Smooth muscle cell (in vitro differentiated cells): ENCODE measurements at regions not wholly inside any gene's neighbourhood (a gene's known extent, or its start where the extent isn't known, plus 50 kb on each side); places are given as distances from the start of the nearest gene placed in this dataset.

ENCODE experiments used
- DNase-seq: peaks from one replicate; lab custom pipeline; 2025; ENCODE audit not compliant: unreplicated experiment; lab: John Stamatoyannopoulos, UW
- H2AFZ ChIP-seq: fragments of 200-600 bp; sonication (generic); 2 replicates; pipeline ENCODE4 v1.6.0; 2016; ENCODE audit warnings: antibody characterized with exemption, low read depth, mild to moderate bottlenecking
- H3F3A ChIP-seq: fragments of 200-600 bp; sonication (generic); 2 replicates; pipeline ENCODE4 v1.6.0; 2017; ENCODE audit warnings: antibody characterized with exemption, low read depth
- H3K27ac ChIP-seq: fragments of 200-600 bp; sonication (generic); 2 replicates; pipeline ENCODE4 v1.5.1; 2016; ENCODE audit warnings: low read depth, mild to moderate bottlenecking
- H3K27me3 ChIP-seq: fragments of 200-600 bp; sonication (generic); 2 replicates; pipeline ENCODE4 v1.6.1; 2016; ENCODE audit warnings: low read depth, mild to moderate bottlenecking
- H3K36me3 ChIP-seq: fragments of 200-600 bp; sonication (generic); 2 replicates; pipeline ENCODE4 v1.5.1; 2016; ENCODE audit warnings: low read depth
- H3K4me1 ChIP-seq: fragments of 200-600 bp; sonication (generic); 2 replicates; pipeline ENCODE4 v1.5.1; 2016; ENCODE audit warnings: low read depth
- H3K4me2 ChIP-seq: fragments of 200-600 bp; sonication (generic); 2 replicates; pipeline ENCODE4 v1.6.0; 2016; ENCODE audit warnings: mild to moderate bottlenecking
- H3K4me3 ChIP-seq: fragments of 200-600 bp; sonication (generic); 2 replicates; pipeline ENCODE4 v1.5.1; 2016; ENCODE audit warnings: mild to moderate bottlenecking
- H3K79me2 ChIP-seq: fragments of 200-600 bp; sonication (generic); 2 replicates; pipeline ENCODE4 v1.6.0; 2016; ENCODE audit warnings: low read depth, mild to moderate bottlenecking
- H3K9ac ChIP-seq: fragments of 200-600 bp; sonication (generic); 2 replicates; pipeline ENCODE4 v1.6.0; 2016; ENCODE audit warnings: low read depth
- H3K9me3 ChIP-seq: fragments of 200-600 bp; sonication (generic); replicated peaks from 2 replicates; pipeline ENCODE4 v1.5.1; 2016; ENCODE audit warnings: low read depth
- H4K20me1 ChIP-seq: fragments of 200-600 bp; sonication (generic); 2 replicates; pipeline ENCODE4 v1.6.0; 2016; ENCODE audit warnings: low read depth
- WGBS: methylation state at CpG from one replicate; pipeline ENCODE4 v1.1.7; 2016; ENCODE audit warnings: low lambda C conversion rate; 5-methylcytosine and 5-hydroxymethylcytosine counted together
- TF ChIP-seq, protein P1 (sequence below): fragments of 200-600 bp; sonication (generic); IDR thresholded peaks from 2 replicates; pipeline ENCODE4 v1.5.1; 2017; ENCODE audit warnings: borderline replicate concordance, mild to moderate bottlenecking, antibody characterized with exemption; ENCODE audit not compliant: insufficient read depth, poor library complexity, severe bottlenecking

GRCh38 chr16:8204769-8205168 lies 385.5 kb downstream of the TMEM114 start:
- Histone ChIP-seq H3K27ac (no peak overlapping the region), H3K9me3 (peaks cover 3% of the 10 kb centered on the region), H3F3A (no peaks in the 10 kb centered on the region), H4K20me1 (no peaks in the 10 kb centered on the region), H3K79me2 (no peaks in the 10 kb centered on the region), H2AFZ (no peak overlapping the region), H3K9ac (no peak overlapping the region), H3K4me2 (no peak overlapping the region), H3K4me1 (no peaks in the 10 kb centered on the region), H3K4me3 (no peak overlapping the region), H3K36me3 (no peaks in the 10 kb centered on the region), H3K27me3 (no peaks in the 10 kb centered on the region)
- no peak for DNase-seq
- TF ChIP-seq, protein P1, sequence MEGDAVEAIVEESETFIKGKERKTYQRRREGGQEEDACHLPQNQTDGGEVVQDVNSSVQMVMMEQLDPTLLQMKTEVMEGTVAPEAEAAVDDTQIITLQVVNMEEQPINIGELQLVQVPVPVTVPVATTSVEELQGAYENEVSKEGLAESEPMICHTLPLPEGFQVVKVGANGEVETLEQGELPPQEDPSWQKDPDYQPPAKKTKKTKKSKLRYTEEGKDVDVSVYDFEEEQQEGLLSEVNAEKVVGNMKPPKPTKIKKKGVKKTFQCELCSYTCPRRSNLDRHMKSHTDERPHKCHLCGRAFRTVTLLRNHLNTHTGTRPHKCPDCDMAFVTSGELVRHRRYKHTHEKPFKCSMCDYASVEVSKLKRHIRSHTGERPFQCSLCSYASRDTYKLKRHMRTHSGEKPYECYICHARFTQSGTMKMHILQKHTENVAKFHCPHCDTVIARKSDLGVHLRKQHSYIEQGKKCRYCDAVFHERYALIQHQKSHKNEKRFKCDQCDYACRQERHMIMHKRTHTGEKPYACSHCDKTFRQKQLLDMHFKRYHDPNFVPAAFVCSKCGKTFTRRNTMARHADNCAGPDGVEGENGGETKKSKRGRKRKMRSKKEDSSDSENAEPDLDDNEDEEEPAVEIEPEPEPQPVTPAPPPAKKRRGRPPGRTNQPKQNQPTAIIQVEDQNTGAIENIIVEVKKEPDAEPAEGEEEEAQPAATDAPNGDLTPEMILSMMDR: no peak
- WGBS: 84% methylated on average over 1 of the region's 1 CpG

DNA sequence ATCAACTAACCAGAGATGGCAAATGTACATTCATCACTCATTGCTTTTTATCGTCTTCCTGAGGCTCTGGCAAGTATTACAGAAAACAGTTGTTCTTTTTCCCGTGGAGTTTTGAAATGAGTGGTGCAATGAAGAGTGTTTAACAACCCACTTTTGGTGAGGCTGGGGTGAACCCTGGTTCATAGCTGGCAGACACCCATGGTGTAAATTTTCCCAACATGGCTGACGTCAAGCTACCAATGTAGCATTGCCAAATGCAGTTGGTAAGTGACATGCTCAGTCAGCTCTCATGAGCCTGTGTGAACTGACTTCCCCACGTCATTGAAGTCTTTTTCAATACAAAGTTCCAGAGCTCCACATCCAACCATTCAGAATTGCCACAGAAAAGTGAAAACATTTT lies 386.2 kb downstream of the TMEM114 start:
- Histone ChIP-seq H3K27me3 (no peaks in the 10 kb centered on the region), H3K36me3 (no peaks in the 10 kb centered on the region), H3K4me3 (no peak overlapping the region), H3K4me1 (no peaks in the 10 kb centered on the region), H3K4me2 (no peak overlapping the region), H3K79me2 (no peaks in the 10 kb centered on the region), H3F3A (no peaks in the 10 kb centered on the region), H3K9ac (no peak overlapping the region), H4K20me1 (no peaks in the 10 kb centered on the region), H3K9me3 (peaks cover 3% of the 10 kb centered on the region), H2AFZ (no peak overlapping the region), H3K27ac (no peak overlapping the region)
- WGBS: 52% methylated on average over 4 of the region's 4 CpGs
- TF ChIP-seq, protein P1: no peak
- no peak for DNase-seq

DNA sequence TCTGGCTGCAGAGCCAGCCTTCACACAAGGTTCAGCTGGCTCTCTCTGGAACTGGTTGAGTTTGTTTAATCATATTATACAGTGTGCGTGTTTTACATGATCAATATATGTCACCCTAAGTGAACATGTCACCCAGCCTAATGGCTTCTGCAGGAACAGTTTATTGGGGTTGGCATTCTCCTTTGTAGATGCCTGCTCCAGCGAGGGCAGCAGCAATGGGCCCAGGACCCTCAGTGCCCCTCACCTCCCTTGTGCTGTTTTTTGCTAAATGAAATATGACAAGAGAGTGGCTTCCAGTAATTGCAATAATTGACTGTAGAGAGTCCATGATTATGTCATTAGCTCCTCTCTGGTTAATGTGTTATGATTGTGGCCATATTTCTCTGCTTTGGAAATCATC lies 387.2 kb downstream of the TMEM114 start:
- WGBS: 83% methylated on average over 2 of the region's 2 CpGs
- no peak overlapping the region for H3K4me3 ChIP-seq
- TF ChIP-seq, protein P1: no peak

GRCh38 chr16:8200839-8201238 lies 389.5 kb downstream of the TMEM114 start:
- no peaks in the 10 kb centered on the region for H3K79me2 ChIP-seq
- 88% methylated on average over 2 of the region's 2 CpGs for WGBS
- TF ChIP-seq, protein P1: no peak
- no peak for DNase-seq
- H3K4me2 ChIP-seq: no peak overlapping the region
- peaks cover 3% of the 10 kb centered on the region for H3K9me3 ChIP-seq
- H3K4me3 ChIP-seq: no peak overlapping the region
- H2AFZ ChIP-seq: no peak overlapping the region
- no peaks in the 10 kb centered on the region for H3K36me3 ChIP-seq
- H3K4me1 ChIP-seq: no peaks in the 10 kb centered on the region
- no peaks in the 10 kb centered on the region for H3K27me3 ChIP-seq
- H3K27ac ChIP-seq: no peak overlapping the region
- no peaks in the 10 kb centered on the region for H4K20me1 ChIP-seq
- no peaks in the 10 kb centered on the region for H3F3A ChIP-seq
- no peak overlapping the region for H3K9ac ChIP-seq

More for the DNA sequence above, 387.2 kb downstream of the TMEM114 start:
- no peak overlapping the region for H3K27ac ChIP-seq
- no peaks in the 10 kb centered on the region for H3K4me1 ChIP-seq
- H3K9ac ChIP-seq: no peak overlapping the region
- no peak for DNase-seq
- H3K79me2 ChIP-seq: no peaks in the 10 kb centered on the region
- H3K4me2 ChIP-seq: no peak overlapping the region
- H3K36me3 ChIP-seq: no peaks in the 10 kb centered on the region
- no peaks in the 10 kb centered on the region for H3F3A ChIP-seq
- peaks cover 3% of the 10 kb centered on the region for H3K9me3 ChIP-seq
- H3K27me3 ChIP-seq: no peaks in the 10 kb centered on the region
- no peaks in the 10 kb centered on the region for H4K20me1 ChIP-seq
- H2AFZ ChIP-seq: no peak overlapping the region
